Smooth muscle cell (in vitro differentiated cells): ENCODE measurements at regions not wholly inside any gene's neighbourhood (a gene's known extent, or its start where the extent isn't known, plus 50 kb on each side); places are given as distances from the start of the nearest gene placed in this dataset.

Experiments used
- DNase-seq: peaks from one replicate; lab custom pipeline; 2025; ENCODE audit not compliant: unreplicated experiment; lab: John Stamatoyannopoulos, UW
- H2AFZ ChIP-seq: fragments of 200-600 bp; sonication (generic); 2 replicates; pipeline ENCODE4 v1.6.0; 2016; ENCODE audit warnings: antibody characterized with exemption, low read depth, mild to moderate bottlenecking
- H3F3A ChIP-seq: fragments of 200-600 bp; sonication (generic); 2 replicates; pipeline ENCODE4 v1.6.0; 2017; ENCODE audit warnings: antibody characterized with exemption, low read depth
- H3K27ac ChIP-seq: fragments of 200-600 bp; sonication (generic); 2 replicates; pipeline ENCODE4 v1.5.1; 2016; ENCODE audit warnings: low read depth, mild to moderate bottlenecking
- H3K27me3 ChIP-seq: fragments of 200-600 bp; sonication (generic); 2 replicates; pipeline ENCODE4 v1.6.1; 2016; ENCODE audit warnings: low read depth, mild to moderate bottlenecking
- H3K36me3 ChIP-seq: fragments of 200-600 bp; sonication (generic); 2 replicates; pipeline ENCODE4 v1.5.1; 2016; ENCODE audit warnings: low read depth
- H3K4me1 ChIP-seq: fragments of 200-600 bp; sonication (generic); 2 replicates; pipeline ENCODE4 v1.5.1; 2016; ENCODE audit warnings: low read depth
- H3K4me2 ChIP-seq: fragments of 200-600 bp; sonication (generic); 2 replicates; pipeline ENCODE4 v1.6.0; 2016; ENCODE audit warnings: mild to moderate bottlenecking
- H3K4me3 ChIP-seq: fragments of 200-600 bp; sonication (generic); 2 replicates; pipeline ENCODE4 v1.5.1; 2016; ENCODE audit warnings: mild to moderate bottlenecking
- H3K79me2 ChIP-seq: fragments of 200-600 bp; sonication (generic); 2 replicates; pipeline ENCODE4 v1.6.0; 2016; ENCODE audit warnings: low read depth, mild to moderate bottlenecking
- H3K9ac ChIP-seq: fragments of 200-600 bp; sonication (generic); 2 replicates; pipeline ENCODE4 v1.6.0; 2016; ENCODE audit warnings: low read depth
- H3K9me3 ChIP-seq: fragments of 200-600 bp; sonication (generic); replicated peaks from 2 replicates; pipeline ENCODE4 v1.5.1; 2016; ENCODE audit warnings: low read depth
- H4K20me1 ChIP-seq: fragments of 200-600 bp; sonication (generic); 2 replicates; pipeline ENCODE4 v1.6.0; 2016; ENCODE audit warnings: low read depth
- CTCF ChIP-seq: fragments of 200-600 bp; sonication (generic); IDR thresholded peaks from 2 replicates; pipeline ENCODE4 v1.5.1; 2017; ENCODE audit warnings: borderline replicate concordance, mild to moderate bottlenecking, antibody characterized with exemption; ENCODE audit not compliant: insufficient read depth, poor library complexity, severe bottlenecking
- WGBS: methylation state at CpG from one replicate; pipeline ENCODE4 v1.1.7; 2016; ENCODE audit warnings: low lambda C conversion rate; 5-methylcytosine and 5-hydroxymethylcytosine counted together

GRCh38 chr20:60559462-60559861 is 601.2 kb downstream of the CDH26 start:
- WGBS, result 64% methylated on average over 7 of the region's 7 CpGs
- Histone ChIP-seq H3K9ac (no peak overlapping the region), H2AFZ (no peak overlapping the region), H3K36me3 (no peaks in the 10 kb centered on the region), H3K4me3 (no peak overlapping the region), H3K4me1 (no peaks in the 10 kb centered on the region), H3K27ac (no peak overlapping the region), H3K27me3 (peaks cover 6% of the 10 kb centered on the region), H3K4me2 (no peak overlapping the region), H3K79me2 (no peaks in the 10 kb centered on the region), H3K9me3 (no peaks in the 10 kb centered on the region), H4K20me1 (no peaks in the 10 kb centered on the region), H3F3A (no peaks in the 10 kb centered on the region)
- DNase-seq, result no peak
- no peak for TF ChIP-seq CTCF

GRCh38 chr20:60561052-60561451 is 602.8 kb downstream of the CDH26 start:
- Histone ChIP-seq H3K79me2 (no peaks in the 10 kb centered on the region), H3K4me3 (no peak overlapping the region), H4K20me1 (no peaks in the 10 kb centered on the region), H3K27me3 (peaks cover 5% of the 10 kb centered on the region), H3F3A (no peaks in the 10 kb centered on the region), H3K9me3 (no peaks in the 10 kb centered on the region), H3K4me1 (no peaks in the 10 kb centered on the region), H3K4me2 (no peak overlapping the region), H3K36me3 (no peaks in the 10 kb centered on the region), H3K27ac (no peak overlapping the region), H2AFZ (no peak overlapping the region), H3K9ac (no peak overlapping the region)
- no peak for DNase-seq
- no peak for TF ChIP-seq CTCF
- 80% methylated on average over 3 of the region's 3 CpGs for WGBS

- no peak overlapping the region for H2AFZ ChIP-seq
- H3K27ac ChIP-seq, result no peak overlapping the region
- DNase-seq, result no peak
- no peaks in the 10 kb centered on the region for H3F3A ChIP-seq
- H3K9ac ChIP-seq, result no peak overlapping the region
- H3K4me1 ChIP-seq, result no peaks in the 10 kb centered on the region
- no peak overlapping the region for H3K4me3 ChIP-seq
- TF ChIP-seq CTCF, result no peak
- H4K20me1 ChIP-seq, result no peaks in the 10 kb centered on the region
- WGBS, result 87% methylated on average over 4 of the region's 4 CpGs
- no peaks in the 10 kb centered on the region for H3K9me3 ChIP-seq
- H3K4me2 ChIP-seq, result no peak overlapping the region
- H3K27me3 ChIP-seq, result peaks cover 5% of the 10 kb centered on the region
- H3K36me3 ChIP-seq, result no peaks in the 10 kb centered on the region
- no peaks in the 10 kb centered on the region for H3K79me2 ChIP-seq
Observed at GRCh38 chr20:60565083-60565482, 606.9 kb downstream of the CDH26 start.

- no peak for DNase-seq
- Histone ChIP-seq H3K4me2 (no peak overlapping the region), H3K4me3 (no peak overlapping the region), H3K9me3 (no peaks in the 10 kb centered on the region), H3K27me3 (peaks cover 5% of the 10 kb centered on the region), H2AFZ (no peak overlapping the region), H3K9ac (no peak overlapping the region), H3K4me1 (no peaks in the 10 kb centered on the region), H3K36me3 (no peaks in the 10 kb centered on the region), H3K27ac (no peak overlapping the region), H3F3A (no peaks in the 10 kb centered on the region), H4K20me1 (no peaks in the 10 kb centered on the region), H3K79me2 (no peaks in the 10 kb centered on the region)
- WGBS, result 84% methylated on average over 5 of the region's 5 CpGs
- TF ChIP-seq CTCF, result no peak
Observed at GRCh38 chr20:60565551-60565950, 607.3 kb downstream of the CDH26 start.
